EL (cell line): ENCODE measurements at regions not wholly inside any gene's neighbourhood (a gene's known extent, or its start where the extent isn't known, plus 50 kb on each side); places are given as distances from the start of the nearest gene placed in this dataset.
A peak's percentile ranks its signal among the peaks of the same experiment; 100 is the strongest.

Source experiments
- DNase-seq: peaks from one replicate; pipeline ENCODE4 v3.0.0-alpha.2; 2016

DNA sequence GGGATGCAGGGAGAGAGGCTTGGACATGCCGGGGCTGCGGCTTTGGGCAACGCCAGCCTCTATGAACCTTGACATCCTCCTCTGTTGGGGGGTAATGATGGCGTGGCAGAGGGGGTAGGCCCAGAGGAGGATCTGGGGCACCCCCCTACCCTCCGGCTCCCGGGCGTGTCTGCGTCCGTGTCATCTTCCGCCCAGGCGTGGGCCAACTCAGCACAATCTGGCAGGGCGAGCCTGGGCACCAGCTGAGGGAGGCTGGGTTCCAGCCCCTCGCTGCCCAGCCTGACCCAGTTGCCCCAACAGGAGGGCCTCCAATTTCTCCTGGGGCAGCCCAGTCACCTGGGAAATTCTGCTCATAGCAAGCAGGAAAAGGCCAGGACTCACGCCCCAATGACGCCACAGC, 62.9 kb upstream of the IL17B start:
- no peak for DNase-seq

DNA sequence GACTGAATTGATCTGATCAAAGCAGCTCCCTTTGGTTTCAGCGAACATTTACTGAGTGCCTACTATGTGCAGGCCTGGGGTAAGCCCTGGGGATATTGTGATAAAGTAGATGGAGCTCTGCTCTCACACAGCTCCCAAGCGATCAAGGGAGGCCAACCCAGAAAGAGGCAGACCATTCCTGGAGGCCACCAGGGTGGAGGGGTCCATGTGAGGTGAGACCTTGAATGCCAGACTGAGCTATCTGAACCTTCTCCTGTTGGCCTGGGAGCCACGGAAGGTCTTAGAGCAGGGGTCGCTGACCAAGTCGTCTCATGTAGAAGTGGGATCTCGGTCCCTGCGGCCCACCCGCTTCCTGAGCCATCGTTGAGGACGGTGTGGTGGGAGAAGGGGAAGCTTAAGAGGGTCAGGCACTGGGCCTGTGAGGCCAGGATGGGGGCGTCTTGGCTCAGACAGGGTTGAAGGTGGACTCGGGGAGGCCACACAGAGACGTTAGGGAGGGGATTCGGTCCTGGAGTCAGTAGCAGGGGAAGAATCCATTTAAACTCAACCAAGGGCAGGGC, 62.2 kb upstream of the IL17B start:
- no peak for DNase-seq

DNA sequence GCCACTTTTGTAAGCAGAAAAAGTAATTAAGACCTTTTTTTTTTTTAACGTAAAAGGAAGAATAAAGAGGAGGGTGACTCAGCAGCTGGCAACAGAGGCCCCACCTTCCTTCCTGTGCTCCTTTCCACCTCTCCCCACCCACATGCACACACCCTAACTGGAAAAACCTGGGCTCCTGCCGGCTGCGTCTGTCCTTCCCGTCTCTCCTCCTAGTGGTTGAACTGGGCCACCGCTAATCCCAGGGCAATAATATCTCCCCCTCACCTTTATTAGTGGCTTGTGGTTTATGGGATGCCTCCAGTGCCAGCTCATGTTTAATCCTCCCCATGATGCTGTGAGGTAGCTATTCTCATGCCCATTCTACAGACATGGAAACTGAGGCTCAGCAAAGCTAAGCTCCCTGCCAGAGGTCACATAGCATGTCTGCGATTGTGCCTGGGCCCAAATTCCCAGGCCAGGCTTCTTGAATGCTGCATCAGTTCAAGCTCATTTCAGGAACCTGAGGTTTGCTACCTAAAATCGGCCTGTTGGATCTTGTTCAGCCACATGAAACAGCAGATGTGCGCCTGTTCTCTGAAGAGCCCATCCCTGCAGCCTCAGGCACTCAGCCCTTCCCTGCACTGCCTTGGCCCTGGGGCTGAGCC, 60.9 kb upstream of the IL17B start:
- no peak for DNase-seq

DNA sequence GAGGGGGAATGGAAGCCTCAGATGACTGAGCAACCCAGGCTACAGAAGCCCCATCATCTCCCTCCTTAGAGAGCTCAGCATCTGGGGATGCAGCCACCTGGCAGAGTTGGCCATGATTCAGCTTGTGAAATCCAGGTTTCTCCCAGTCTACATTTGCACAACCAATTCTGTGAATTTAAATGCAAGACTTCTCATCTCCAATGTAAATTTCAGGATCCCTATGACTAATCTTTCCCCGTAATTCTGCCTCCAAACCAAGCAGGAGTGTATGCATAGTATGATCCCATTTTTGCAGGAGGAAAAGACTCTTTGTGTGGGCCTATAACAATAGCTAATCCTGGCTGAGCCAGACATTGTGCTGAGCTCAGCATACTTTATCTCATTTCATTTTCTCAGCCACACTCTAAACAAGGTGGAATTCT, 59.6 kb upstream of the IL17B start:
- no peak for DNase-seq

DNA sequence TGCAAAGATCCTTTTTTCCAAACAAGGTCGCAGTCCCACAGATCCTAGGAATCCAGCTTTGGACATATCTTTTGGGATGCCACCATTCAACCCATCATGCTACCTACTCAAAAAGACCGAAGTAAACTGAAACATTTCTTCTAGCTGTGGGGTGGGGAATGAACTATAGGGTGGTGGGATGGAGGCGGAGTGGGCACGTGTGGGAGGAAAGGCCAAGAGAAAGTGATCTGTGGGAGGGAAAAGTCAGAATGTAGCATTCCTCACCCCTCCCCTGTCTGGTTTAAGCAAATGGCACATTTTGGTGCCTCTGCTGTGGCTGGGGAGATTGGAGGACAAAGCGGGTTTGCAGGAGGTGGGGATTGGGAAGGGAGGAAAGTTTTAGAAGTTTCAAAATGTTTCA, 59.2 kb upstream of the IL17B start:
- no peak for DNase-seq

DNA sequence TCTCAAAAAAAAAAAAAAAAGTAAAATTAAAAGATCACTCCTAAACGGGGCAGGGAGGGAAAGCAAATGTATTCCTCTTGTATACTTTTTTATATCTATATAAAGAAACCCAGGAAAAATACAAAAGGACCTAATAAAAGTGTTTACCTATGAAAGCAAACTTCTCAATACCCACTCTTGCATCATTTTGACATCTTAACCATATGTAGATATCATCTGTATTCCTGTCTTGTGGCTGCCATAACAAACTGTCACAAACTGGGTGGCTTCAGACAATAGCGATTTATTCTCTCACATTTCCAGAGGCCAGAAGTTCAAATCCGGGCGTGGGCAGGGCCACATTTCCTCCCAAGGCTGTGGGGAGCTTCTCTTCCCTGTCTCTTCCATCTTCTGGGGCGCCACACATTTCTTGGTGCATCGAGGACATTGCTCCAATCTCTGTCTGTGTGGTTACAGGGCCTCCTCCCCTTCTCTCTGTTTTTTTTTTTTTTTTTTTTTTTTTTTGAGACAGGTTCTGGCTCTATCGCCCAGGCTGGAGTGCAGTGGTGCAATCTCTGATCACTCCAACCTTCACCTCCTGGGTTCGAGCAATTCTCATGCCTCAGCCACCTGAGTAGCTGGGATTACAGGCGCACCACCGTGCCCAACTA, 58.4 kb upstream of the IL17B start:
- DNase-seq: no peak

DNA sequence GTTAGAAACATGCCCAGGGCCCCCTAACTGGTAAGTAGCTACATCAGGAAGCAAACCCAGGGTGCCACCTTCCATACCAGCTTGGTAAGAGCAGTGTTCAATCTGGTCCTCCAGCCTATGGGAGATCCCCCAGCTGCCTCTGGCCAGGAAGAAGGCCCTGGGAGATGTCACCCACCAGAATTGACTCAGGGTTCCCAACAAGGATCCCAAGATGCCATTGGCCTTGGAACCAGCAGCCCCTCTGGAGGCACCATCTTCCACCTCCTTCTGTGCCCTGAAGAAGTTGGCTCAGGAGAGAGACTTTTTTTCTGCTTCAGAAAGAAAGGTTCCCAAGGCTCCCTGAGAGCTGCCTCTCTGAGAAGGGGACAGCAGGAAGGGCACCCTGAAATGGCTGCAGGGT, 56.6 kb upstream of the IL17B start:
- DNase-seq: no peak

DNA sequence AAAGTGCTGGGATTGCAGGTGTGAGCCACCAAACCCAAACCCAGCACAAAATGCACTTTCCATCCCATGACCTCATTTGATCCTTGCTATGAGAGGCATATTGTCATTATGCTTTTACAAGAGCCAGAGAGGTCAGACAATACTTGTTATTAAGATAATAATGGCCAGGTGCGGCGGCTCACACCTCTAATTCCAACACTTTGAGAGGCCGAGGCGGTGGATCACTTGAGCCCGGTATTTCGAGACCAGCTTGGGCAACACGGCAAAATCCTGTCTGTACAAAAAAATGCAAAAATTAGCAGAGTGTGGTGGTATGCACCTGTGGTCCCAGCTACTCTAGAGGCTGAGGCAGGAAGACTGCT, 55.9 kb upstream of the IL17B start:
- no peak for DNase-seq

DNA sequence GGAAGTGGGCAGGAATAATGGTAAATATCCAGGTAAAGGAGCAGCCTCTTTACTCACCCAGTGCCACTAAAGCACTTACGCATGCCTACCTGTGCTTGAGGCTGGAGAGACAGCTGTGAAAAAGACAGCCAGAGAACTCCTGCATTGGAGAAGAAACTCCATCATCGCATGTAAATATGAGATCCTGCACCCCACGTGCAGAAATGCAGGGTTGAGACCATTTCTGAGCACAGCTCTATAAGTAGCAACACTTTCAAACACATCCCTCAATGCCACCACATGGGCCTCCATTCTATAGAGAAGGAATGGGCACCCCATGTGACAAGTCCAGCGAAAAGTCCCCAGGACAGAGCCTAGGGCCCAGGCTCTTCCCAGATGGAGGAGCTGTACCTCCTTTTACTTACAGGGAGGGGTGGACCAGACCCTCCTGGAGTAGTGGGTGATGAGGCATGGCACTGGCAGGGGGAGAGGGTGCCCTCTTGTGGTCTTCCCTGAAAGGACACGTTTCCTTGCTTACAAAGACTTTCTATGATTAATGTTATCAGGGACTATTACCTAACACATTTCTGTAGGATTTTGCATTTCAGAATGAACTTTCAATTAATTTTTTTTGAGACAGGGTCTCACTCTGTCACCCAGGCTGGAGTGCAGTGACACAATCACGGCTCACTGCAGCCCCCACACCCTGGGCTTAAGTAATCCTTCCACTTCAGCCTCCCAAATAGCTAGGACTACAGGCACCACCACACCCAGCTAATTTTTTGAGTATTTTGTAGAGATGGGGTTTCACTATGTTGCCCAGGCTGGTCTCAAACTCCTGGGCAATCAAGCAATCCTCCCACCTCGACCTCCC, 55.3 kb upstream of the IL17B start:
- DNase-seq: peak; percentile 73

DNA sequence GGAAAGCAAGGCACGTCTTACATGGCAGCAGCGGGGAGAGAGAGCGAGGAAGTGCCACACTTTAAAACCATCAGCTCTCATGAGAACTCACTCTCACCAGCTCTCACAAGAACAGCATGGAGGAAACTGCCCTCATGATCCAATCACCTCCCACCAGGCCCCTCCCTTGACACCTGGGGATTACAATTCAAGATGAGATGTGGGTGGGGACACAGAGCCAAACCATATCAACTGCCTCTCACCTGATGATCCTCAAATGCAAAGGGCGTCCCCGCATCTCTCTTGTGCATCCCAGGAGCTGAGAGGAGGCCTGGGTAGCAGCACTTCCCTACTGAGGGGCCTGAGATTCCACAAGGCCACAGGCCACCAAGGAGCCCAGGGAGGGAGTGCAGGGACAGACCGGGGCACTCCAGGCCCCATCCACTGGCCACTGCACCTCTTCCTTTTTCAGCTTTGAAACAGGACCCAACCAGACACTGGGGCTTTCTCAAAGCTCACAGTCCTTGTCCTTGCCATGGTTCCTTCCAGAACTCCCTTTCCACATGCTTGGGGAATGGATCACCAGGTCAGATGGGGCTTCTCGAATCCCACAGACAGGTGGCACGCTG, 54.5 kb upstream of the IL17B start:
- DNase-seq: no peak

DNA sequence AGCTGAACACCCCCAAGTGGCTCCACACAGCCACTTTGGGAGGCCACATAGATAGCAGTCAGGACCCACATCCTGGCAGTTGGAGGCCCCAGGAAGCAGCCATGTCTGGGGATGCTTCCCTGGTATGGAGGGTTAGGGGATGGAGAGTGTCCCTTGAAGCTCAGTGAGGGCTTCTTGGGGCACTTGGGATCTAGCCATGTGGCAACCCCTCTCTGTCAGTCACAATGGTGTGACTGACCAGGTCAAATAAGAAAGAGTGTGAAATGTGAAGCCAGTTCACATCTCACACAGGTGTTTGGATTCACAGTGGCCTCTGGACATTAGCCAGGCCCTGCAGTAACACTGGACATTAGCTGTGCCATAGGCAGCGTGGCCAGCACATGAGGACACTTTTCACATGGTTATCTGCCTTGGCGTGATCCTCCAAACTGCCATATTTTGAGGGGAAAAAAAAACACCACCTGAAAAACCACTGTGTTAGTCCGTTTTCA, 53.9 kb upstream of the IL17B start:
- no peak for DNase-seq

DNA sequence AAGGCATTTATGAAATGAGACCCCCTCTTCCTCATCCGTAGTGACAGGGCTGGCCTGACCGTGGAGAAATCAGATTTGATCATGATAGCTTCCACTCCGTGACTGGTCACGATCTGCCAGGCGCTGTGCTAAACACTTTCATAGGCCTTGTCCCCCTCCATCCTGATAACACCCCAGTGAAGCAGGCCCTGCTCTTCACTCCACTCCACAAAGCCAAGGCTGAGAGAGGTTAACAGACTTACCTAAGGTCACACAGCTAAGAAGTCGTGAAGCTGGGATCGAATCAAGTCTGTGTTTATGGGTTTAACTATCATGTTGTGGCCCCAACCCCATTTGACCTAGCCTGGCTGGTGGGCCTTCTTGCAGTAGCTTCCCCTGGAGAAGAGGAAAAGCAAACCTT, 53.3 kb upstream of the IL17B start:
- no peak for DNase-seq

DNA sequence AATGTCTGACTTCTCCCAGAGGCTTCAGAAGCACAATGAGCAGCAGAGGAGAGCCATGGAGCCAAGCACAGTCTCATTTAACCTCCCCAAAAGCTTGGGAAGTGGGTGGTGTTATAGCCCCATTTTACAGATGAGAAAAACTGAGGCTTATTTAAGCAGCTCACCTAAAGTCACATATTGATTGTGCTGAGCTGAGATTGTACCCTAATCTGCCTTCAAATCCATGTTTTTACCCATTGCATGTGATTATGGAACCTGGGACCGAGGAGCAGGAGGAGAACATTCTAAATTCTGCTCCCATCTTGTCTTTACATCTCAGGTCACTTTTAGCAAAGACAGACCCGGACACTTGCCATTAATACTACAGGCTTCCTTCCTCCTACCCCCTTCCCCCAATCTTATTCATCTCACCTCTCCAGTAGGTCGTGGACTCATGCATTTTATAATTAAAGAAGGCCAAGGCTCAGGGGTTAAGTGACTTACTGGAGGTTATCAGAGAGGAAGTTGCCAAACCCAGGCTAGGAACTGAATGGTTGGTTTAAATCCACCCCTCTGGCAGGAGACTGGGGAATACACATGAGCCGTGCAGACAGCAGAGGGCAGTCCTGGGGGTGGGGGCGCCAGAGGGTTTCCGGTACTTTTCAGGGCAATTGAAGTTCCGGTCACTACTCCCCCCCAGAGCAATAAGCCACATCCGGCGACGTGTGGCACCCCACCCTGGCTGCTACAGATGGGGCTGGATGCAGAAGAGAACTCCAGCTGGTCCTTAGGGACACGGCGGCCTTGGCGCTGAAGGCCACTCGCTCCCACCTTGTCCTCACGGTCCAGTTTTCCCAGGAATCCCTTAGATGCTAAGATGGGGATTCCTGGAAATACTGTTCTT, 51.0 kb upstream of the IL17B start:
- DNase-seq: no peak
